ENCODE measurements at regions not wholly inside any gene's neighbourhood (a gene's known extent, or its start where the extent isn't known, plus 50 kb on each side); places are given as distances from the start of the nearest gene placed in this dataset.

DNA sequence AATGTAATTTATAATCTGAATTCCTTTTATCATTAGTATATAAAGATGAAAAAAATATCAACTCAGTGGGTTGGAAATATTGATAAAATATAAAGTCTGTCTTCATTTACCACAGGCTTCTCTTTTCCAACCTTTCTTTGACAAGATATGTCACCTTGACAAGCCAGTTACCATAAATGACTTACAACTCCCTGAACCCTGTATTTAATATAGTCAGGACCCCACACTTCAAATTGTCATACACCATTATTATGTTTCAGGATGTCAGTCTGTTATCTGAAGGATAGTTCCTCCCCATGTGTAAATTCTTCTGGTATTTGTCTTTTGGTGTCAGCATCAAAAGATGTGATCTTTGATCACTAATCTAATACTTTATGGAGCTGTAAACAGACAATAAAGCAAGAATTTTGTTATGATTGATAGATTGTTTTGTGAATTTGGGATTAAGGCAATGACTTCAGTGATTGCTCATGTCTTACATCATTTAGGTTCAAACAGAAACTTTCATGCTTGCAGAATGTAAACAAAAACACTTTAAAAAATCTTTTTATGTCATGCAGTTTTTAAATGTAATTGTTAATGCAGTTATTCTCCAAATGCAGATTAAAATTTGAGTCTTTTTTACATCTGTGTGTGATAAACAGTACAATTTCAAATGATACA is 503.5 kb upstream of the BCHE start:
- H3F3A ChIP-seq (ENCODE audit: control insufficient read depth, insufficient read depth), result no peaks in the 10 kb centered on the region
- H4K20me1 ChIP-seq (ENCODE audit: control insufficient read depth, insufficient read depth, low read depth, low read length), result no peaks in the 10 kb centered on the region
- no peaks in the 10 kb centered on the region for H3K4me1 ChIP-seq (ENCODE audit: control insufficient read depth, low read length)
- no peak overlapping the region for H3K4me3 ChIP-seq (ENCODE audit: low read length)
- TF ChIP-seq CTCF (IDR thresholded peaks at IDR 0.05; ENCODE audit: low read depth, low read length, poor library complexity, severe bottlenecking) (no peak), EZH2phosphoT487 (IDR thresholded peaks at IDR 0.05; ENCODE audit: borderline replicate concordance, low read length) (no peak)
- H3K27ac ChIP-seq (ENCODE audit: low read depth, low read length), result no peak overlapping the region
- no peaks in the 10 kb centered on the region for H3K9me2 ChIP-seq (replicated peaks; ENCODE audit: control insufficient read depth, low read length)
- H3K4me2 ChIP-seq (ENCODE audit: low read length), result no peak overlapping the region
- H3K79me2 ChIP-seq (ENCODE audit: control insufficient read depth, low read length), result no peaks in the 10 kb centered on the region
- H3K9me3 ChIP-seq (ENCODE audit: control insufficient read depth, insufficient read depth, low read length), result no peaks in the 10 kb centered on the region
- no peaks in the 10 kb centered on the region for H3K27me3 ChIP-seq (ENCODE audit: control insufficient read depth, low read length)
- H3K36me3 ChIP-seq (ENCODE audit: control insufficient read depth, low read length), result no peaks in the 10 kb centered on the region

DNA sequence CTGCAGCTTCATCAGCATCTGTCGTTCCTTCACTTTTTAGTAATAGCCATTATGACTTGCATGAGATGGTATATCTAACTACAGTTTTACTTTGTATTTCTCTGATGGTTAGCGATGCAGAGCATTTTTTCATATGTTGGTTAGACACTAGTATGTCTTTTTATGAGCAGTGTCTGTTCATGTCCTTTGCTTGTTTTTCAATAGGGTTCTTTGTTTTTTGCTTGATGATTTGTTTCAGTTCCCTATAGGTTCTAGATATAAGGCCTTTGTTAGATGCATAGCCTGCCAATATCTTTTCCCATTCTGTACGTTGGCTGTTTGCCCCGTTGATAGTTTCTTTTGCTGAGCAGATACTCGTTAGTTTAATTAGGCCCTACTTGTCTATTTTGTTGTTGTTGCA is 487.2 kb upstream of the BCHE start:
- Histone ChIP-seq H3K27ac (ENCODE audit: low read depth, low read length) (no peak overlapping the region), H3K27me3 (ENCODE audit: control insufficient read depth, low read length) (no peaks in the 10 kb centered on the region), H3K9me3 (ENCODE audit: control insufficient read depth, insufficient read depth, low read length) (no peaks in the 10 kb centered on the region), H3K4me1 (ENCODE audit: control insufficient read depth, low read length) (no peaks in the 10 kb centered on the region), H3K4me3 (ENCODE audit: low read length) (no peak overlapping the region), H3K79me2 (ENCODE audit: control insufficient read depth, low read length) (no peaks in the 10 kb centered on the region), H3K4me2 (ENCODE audit: low read length) (no peak overlapping the region), H4K20me1 (ENCODE audit: control insufficient read depth, insufficient read depth, low read depth, low read length) (no peaks in the 10 kb centered on the region), H3F3A (ENCODE audit: control insufficient read depth, insufficient read depth) (no peaks in the 10 kb centered on the region), H3K9me2 (replicated peaks; ENCODE audit: control insufficient read depth, low read length) (no peaks in the 10 kb centered on the region), H3K36me3 (ENCODE audit: control insufficient read depth, low read length) (no peaks in the 10 kb centered on the region)
- TF ChIP-seq CTCF (IDR thresholded peaks at IDR 0.05; ENCODE audit: low read depth, low read length, poor library complexity, severe bottlenecking) (no peak), EZH2phosphoT487 (IDR thresholded peaks at IDR 0.05; ENCODE audit: borderline replicate concordance, low read length) (no peak)

- H3F3A ChIP-seq (ENCODE audit: control insufficient read depth, insufficient read depth), result no peaks in the 10 kb centered on the region
Measured at GRCh38 chr3:166322391-166322790, 485.2 kb upstream of the BCHE start.

More at GRCh38 chr3:166322391-166322790, 485.2 kb upstream of the BCHE start:
- no peaks in the 10 kb centered on the region for H3K79me2 ChIP-seq (ENCODE audit: control insufficient read depth, low read length)
- no peaks in the 10 kb centered on the region for H3K27me3 ChIP-seq (ENCODE audit: control insufficient read depth, low read length)
- no peak overlapping the region for H3K4me2 ChIP-seq (ENCODE audit: low read length)
- TF ChIP-seq CTCF (IDR thresholded peaks at IDR 0.05; ENCODE audit: low read depth, low read length, poor library complexity, severe bottlenecking), result no peak
- TF ChIP-seq EZH2phosphoT487 (IDR thresholded peaks at IDR 0.05; ENCODE audit: borderline replicate concordance, low read length), result no peak
- H3K36me3 ChIP-seq (ENCODE audit: control insufficient read depth, low read length), result no peaks in the 10 kb centered on the region
- no peaks in the 10 kb centered on the region for H3K4me1 ChIP-seq (ENCODE audit: control insufficient read depth, low read length)
- no peaks in the 10 kb centered on the region for H4K20me1 ChIP-seq (ENCODE audit: control insufficient read depth, insufficient read depth, low read depth, low read length)
- no peak overlapping the region for H3K27ac ChIP-seq (ENCODE audit: low read depth, low read length)
- H3K9me2 ChIP-seq (replicated peaks; ENCODE audit: control insufficient read depth, low read length), result no peaks in the 10 kb centered on the region
- no peaks in the 10 kb centered on the region for H3K9me3 ChIP-seq (ENCODE audit: control insufficient read depth, insufficient read depth, low read length)
- H3K4me3 ChIP-seq (ENCODE audit: low read length), result no peak overlapping the region
